ENCODE measurements at regions not wholly inside any gene's neighbourhood (a gene's known extent, or its start where the extent isn't known, plus 50 kb on each side); places are given as distances from the start of the nearest gene placed in this dataset.

DNA sequence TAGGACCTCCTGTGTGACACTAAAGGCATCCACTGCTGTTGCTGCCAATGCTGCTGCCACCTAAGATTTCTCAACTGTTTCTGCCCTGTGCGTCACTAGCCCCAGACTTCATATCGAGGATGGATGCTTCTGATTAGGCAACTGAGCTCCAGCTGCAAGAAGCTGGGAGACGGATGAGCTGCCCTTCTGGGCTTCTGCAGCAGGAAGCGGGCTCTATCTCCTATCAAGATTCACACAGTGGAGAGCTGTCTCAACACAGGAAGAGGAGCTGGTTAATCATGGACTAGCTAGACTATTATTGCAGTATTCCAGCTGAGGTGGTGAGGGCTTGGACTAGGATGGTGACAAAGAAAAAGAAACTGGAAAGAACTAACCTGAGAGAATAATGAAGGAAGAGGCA is 59.2 kb upstream of the PELI2 start:
- H3K9me3 ChIP-seq (ENCODE audit: insufficient read depth, low read depth, low read length), result no peaks in the 10 kb centered on the region
- no peak overlapping the region for H3K27ac ChIP-seq (ENCODE audit: low read depth, low read length)
- TF ChIP-seq, protein P1, sequence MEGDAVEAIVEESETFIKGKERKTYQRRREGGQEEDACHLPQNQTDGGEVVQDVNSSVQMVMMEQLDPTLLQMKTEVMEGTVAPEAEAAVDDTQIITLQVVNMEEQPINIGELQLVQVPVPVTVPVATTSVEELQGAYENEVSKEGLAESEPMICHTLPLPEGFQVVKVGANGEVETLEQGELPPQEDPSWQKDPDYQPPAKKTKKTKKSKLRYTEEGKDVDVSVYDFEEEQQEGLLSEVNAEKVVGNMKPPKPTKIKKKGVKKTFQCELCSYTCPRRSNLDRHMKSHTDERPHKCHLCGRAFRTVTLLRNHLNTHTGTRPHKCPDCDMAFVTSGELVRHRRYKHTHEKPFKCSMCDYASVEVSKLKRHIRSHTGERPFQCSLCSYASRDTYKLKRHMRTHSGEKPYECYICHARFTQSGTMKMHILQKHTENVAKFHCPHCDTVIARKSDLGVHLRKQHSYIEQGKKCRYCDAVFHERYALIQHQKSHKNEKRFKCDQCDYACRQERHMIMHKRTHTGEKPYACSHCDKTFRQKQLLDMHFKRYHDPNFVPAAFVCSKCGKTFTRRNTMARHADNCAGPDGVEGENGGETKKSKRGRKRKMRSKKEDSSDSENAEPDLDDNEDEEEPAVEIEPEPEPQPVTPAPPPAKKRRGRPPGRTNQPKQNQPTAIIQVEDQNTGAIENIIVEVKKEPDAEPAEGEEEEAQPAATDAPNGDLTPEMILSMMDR (IDR thresholded peaks at IDR 0.05; ENCODE audit: insufficient read depth, low read depth, low read length), result no peak
- no peak for TF ChIP-seq EZH2 (IDR thresholded peaks at IDR 0.05; ENCODE audit: insufficient read depth, low read length)
- H3K27me3 ChIP-seq (ENCODE audit: insufficient read depth, low read length), result peaks cover 4% of the 10 kb centered on the region
- no peak overlapping the region for H3K9ac ChIP-seq (ENCODE audit: low read length)
- no peak overlapping the region for H3K4me3 ChIP-seq (ENCODE audit: insufficient read depth, low read depth, low read length)
- DNase-seq (ENCODE audit: low read depth) (no peak), FAIRE-seq (no peak)
- no peaks in the 10 kb centered on the region for H3K9me3 Mint-ChIP-seq (ENCODE audit: unreplicated experiment)
- no peaks in the 10 kb centered on the region for H4K20me1 ChIP-seq (ENCODE audit: insufficient read depth, low read length)
- peaks cover 6% of the 10 kb centered on the region for H3K4me1 Mint-ChIP-seq (ENCODE audit: low read depth, unreplicated experiment)
- peaks cover 2% of the 10 kb centered on the region for H3K27me3 Mint-ChIP-seq (ENCODE audit: low read depth, unreplicated experiment)
- H3K4me3 Mint-ChIP-seq (ENCODE audit: unreplicated experiment), result no peak overlapping the region
- H3K36me3 Mint-ChIP-seq (ENCODE audit: low read depth, unreplicated experiment), result no peaks in the 10 kb centered on the region
- H2AFZ ChIP-seq (ENCODE audit: low read depth, low read length), result no peak overlapping the region
- H3K4me2 ChIP-seq (ENCODE audit: low read length), result no peak overlapping the region
- no peak overlapping the region for H3K27ac Mint-ChIP-seq (ENCODE audit: unreplicated experiment)
- H3K4me1 ChIP-seq (ENCODE audit: insufficient read depth, low read length), result peaks cover 3% of the 10 kb centered on the region
- no peaks in the 10 kb centered on the region for H3K36me3 ChIP-seq (ENCODE audit: insufficient read depth, low read length)
- H3K79me2 ChIP-seq (ENCODE audit: insufficient read depth, low read length), result no peaks in the 10 kb centered on the region

DNA sequence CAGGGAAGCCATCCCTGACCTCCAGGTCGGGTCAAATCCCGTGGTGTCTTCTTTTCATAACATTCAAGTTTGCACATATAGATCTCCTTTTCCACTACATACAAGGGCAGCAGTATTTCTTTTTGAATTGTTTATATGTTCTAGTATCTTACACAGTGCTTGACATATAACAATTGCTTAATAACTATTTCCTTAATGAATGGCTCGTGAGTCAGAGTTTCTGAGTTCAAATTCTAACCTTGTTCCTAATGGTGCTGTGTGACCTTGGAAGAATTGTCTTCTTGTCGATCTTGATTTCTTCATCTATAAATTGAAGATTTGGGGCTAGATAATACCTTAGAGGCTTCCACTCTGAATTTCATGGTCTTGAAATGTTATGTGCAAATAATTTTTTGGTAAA is 57.2 kb upstream of the PELI2 start:
- Histone ChIP-seq H3K9ac (ENCODE audit: low read length) (no peak overlapping the region), H3K4me1 (ENCODE audit: insufficient read depth, low read length) (peaks cover 3% of the 10 kb centered on the region), H3K4me2 (ENCODE audit: low read length) (no peak overlapping the region), H2AFZ (ENCODE audit: low read depth, low read length) (no peak overlapping the region), H4K20me1 (ENCODE audit: insufficient read depth, low read length) (no peaks in the 10 kb centered on the region), H3K27ac (ENCODE audit: low read depth, low read length) (no peak overlapping the region), H3K79me2 (ENCODE audit: insufficient read depth, low read length) (no peaks in the 10 kb centered on the region), H3K27me3 (ENCODE audit: insufficient read depth, low read length) (peaks cover 4% of the 10 kb centered on the region), H3K9me3 (ENCODE audit: insufficient read depth, low read depth, low read length) (no peaks in the 10 kb centered on the region), H3K4me3 (ENCODE audit: insufficient read depth, low read depth, low read length) (no peak overlapping the region), H3K36me3 (ENCODE audit: insufficient read depth, low read length) (no peaks in the 10 kb centered on the region)
- no peak overlapping the region for H3K4me3 Mint-ChIP-seq (ENCODE audit: unreplicated experiment)
- no peaks in the 10 kb centered on the region for H3K36me3 Mint-ChIP-seq (ENCODE audit: low read depth, unreplicated experiment)
- DNase-seq (ENCODE audit: low read depth) (no peak), FAIRE-seq (no peak)
- H3K27ac Mint-ChIP-seq (ENCODE audit: unreplicated experiment), result no peak overlapping the region
- H3K9me3 Mint-ChIP-seq (ENCODE audit: unreplicated experiment), result no peaks in the 10 kb centered on the region
- TF ChIP-seq, protein P1 (IDR thresholded peaks at IDR 0.05; ENCODE audit: insufficient read depth, low read depth, low read length), result no peak
- TF ChIP-seq EZH2 (IDR thresholded peaks at IDR 0.05; ENCODE audit: insufficient read depth, low read length), result no peak
- peaks cover 3% of the 10 kb centered on the region for H3K27me3 Mint-ChIP-seq (ENCODE audit: low read depth, unreplicated experiment)
- peaks cover 6% of the 10 kb centered on the region for H3K4me1 Mint-ChIP-seq (ENCODE audit: low read depth, unreplicated experiment)

GRCh38 chr14:56063131-56063530 is 55.1 kb upstream of the PELI2 start:
- H3K9me3 ChIP-seq (ENCODE audit: insufficient read depth, low read depth, low read length), result no peaks in the 10 kb centered on the region
- no peaks in the 10 kb centered on the region for H3K36me3 Mint-ChIP-seq (ENCODE audit: low read depth, unreplicated experiment)

More at GRCh38 chr14:56063131-56063530, 55.1 kb upstream of the PELI2 start:
- no peak overlapping the region for H3K27ac Mint-ChIP-seq (ENCODE audit: unreplicated experiment)
- Histone ChIP-seq H3K36me3 (ENCODE audit: insufficient read depth, low read length) (no peaks in the 10 kb centered on the region), H3K4me2 (ENCODE audit: low read length) (no peak overlapping the region), H3K4me1 (ENCODE audit: insufficient read depth, low read length) (no peaks in the 10 kb centered on the region), H2AFZ (ENCODE audit: low read depth, low read length) (no peak overlapping the region), H3K27ac (ENCODE audit: low read depth, low read length) (no peak overlapping the region), H4K20me1 (ENCODE audit: insufficient read depth, low read length) (no peaks in the 10 kb centered on the region), H3K9ac (ENCODE audit: low read length) (no peak overlapping the region), H3K4me3 (ENCODE audit: insufficient read depth, low read depth, low read length) (no peak overlapping the region), H3K79me2 (ENCODE audit: insufficient read depth, low read length) (no peaks in the 10 kb centered on the region), H3K27me3 (ENCODE audit: insufficient read depth, low read length) (peaks cover 4% of the 10 kb centered on the region)
- no peak overlapping the region for H3K4me3 Mint-ChIP-seq (ENCODE audit: unreplicated experiment)
- no peaks in the 10 kb centered on the region for H3K4me1 Mint-ChIP-seq (ENCODE audit: low read depth, unreplicated experiment)
- TF ChIP-seq, protein P1 (IDR thresholded peaks at IDR 0.05; ENCODE audit: insufficient read depth, low read depth, low read length), result no peak
- no peak for TF ChIP-seq EZH2 (IDR thresholded peaks at IDR 0.05; ENCODE audit: insufficient read depth, low read length)
- DNase-seq (ENCODE audit: low read depth), result no peak
- peaks cover 2% of the 10 kb centered on the region for H3K9me3 Mint-ChIP-seq (ENCODE audit: unreplicated experiment)
- FAIRE-seq, result no peak
- H3K27me3 Mint-ChIP-seq (ENCODE audit: low read depth, unreplicated experiment), result peaks cover 9% of the 10 kb centered on the region
